ENCODE measurements at regions not wholly inside any gene's neighbourhood (a gene's known extent, or its start where the extent isn't known, plus 50 kb on each side); places are given as distances from the start of the nearest gene placed in this dataset.

GRCh38 chr16:80142940-80143339, 397.9 kb upstream of the DYNLRB2 start:
- Mint-ChIP-seq H3K36me3 (ENCODE audit: low read depth) (no peaks in the 10 kb centered on the region), H3K9me3 (peaks cover 35% of the 10 kb centered on the region), H3K4me3 (no peak overlapping the region), H3K27ac (no peak overlapping the region), H3K27me3 (no peaks in the 10 kb centered on the region), H3K4me1 (ENCODE audit: low read depth) (no peaks in the 10 kb centered on the region)
- intact Hi-C loops (cut with micrococcal nuclease): no loop called here

- H3K4me3 Mint-ChIP-seq: no peak overlapping the region
- no peaks in the 10 kb centered on the region for H3K27me3 Mint-ChIP-seq
- no peak overlapping the region for H3K27ac Mint-ChIP-seq
- H3K4me1 Mint-ChIP-seq (ENCODE audit: low read depth): no peaks in the 10 kb centered on the region
- intact Hi-C loops (cut with micrococcal nuclease): no loop called here
- no peaks in the 10 kb centered on the region for H3K36me3 Mint-ChIP-seq (ENCODE audit: low read depth)
- H3K9me3 Mint-ChIP-seq: peaks cover 35% of the 10 kb centered on the region
Measured at GRCh38 chr16:80142281-80142680, 398.5 kb upstream of the DYNLRB2 start.

DNA sequence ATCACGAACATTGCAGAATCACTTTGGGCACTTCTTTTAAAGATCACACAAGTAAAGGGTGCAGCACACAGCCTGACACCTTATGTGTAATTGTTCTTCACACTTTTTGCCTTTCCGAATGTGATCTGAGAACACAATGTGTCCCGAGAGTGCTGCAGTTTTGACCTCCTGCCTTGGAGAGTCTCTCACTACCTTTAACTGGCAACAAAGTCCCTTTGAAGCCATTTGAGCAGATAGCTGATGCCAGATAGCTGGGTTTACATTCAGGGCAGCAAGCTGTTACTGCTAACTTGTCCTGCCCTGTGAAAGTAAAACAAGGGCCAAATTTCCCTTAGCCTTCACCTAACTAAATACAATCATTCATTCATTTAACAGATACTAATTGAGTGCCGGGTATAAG, 411.0 kb upstream of the DYNLRB2 start:
- intact Hi-C loops (cut with micrococcal nuclease): no loop called here
- no peak overlapping the region for H3K4me3 Mint-ChIP-seq
- H3K4me1 Mint-ChIP-seq (ENCODE audit: low read depth): no peaks in the 10 kb centered on the region
- no peaks in the 10 kb centered on the region for H3K36me3 Mint-ChIP-seq (ENCODE audit: low read depth)
- H3K27ac Mint-ChIP-seq: no peak overlapping the region
- no peaks in the 10 kb centered on the region for H3K9me3 Mint-ChIP-seq
- no peaks in the 10 kb centered on the region for H3K27me3 Mint-ChIP-seq

- intact Hi-C loops (cut with micrococcal nuclease): no loop called here
- Mint-ChIP-seq H3K4me1 (ENCODE audit: low read depth) (no peaks in the 10 kb centered on the region), H3K36me3 (ENCODE audit: low read depth) (no peaks in the 10 kb centered on the region)
Measured at GRCh38 chr16:80125677-80126076, 415.1 kb upstream of the DYNLRB2 start.

GRCh38 chr16:80123189-80123588, 417.6 kb upstream of the DYNLRB2 start:
- Mint-ChIP-seq H3K9me3 (no peaks in the 10 kb centered on the region), H3K4me1 (ENCODE audit: low read depth) (no peaks in the 10 kb centered on the region), H3K27me3 (no peaks in the 10 kb centered on the region), H3K27ac (no peak overlapping the region), H3K36me3 (ENCODE audit: low read depth) (no peaks in the 10 kb centered on the region), H3K4me3 (no peak overlapping the region)
- intact Hi-C loops (cut with micrococcal nuclease): no loop called here

More at GRCh38 chr16:80125677-80126076, 415.1 kb upstream of the DYNLRB2 start:
- no peak overlapping the region for H3K27ac Mint-ChIP-seq
- no peak overlapping the region for H3K4me3 Mint-ChIP-seq
- no peaks in the 10 kb centered on the region for H3K9me3 Mint-ChIP-seq
- no peaks in the 10 kb centered on the region for H3K27me3 Mint-ChIP-seq

- intact Hi-C loops (cut with micrococcal nuclease): no loop called here
- H3K36me3 Mint-ChIP-seq (ENCODE audit: low read depth): no peaks in the 10 kb centered on the region
- no peak overlapping the region for H3K27ac Mint-ChIP-seq
- H3K4me1 Mint-ChIP-seq (ENCODE audit: low read depth): no peaks in the 10 kb centered on the region
- H3K4me3 Mint-ChIP-seq: no peak overlapping the region
- no peaks in the 10 kb centered on the region for H3K27me3 Mint-ChIP-seq
- no peaks in the 10 kb centered on the region for H3K9me3 Mint-ChIP-seq
Measured at GRCh38 chr16:80122115-80122514, 418.7 kb upstream of the DYNLRB2 start.

GRCh38 chr16:80121522-80121909, 419.3 kb upstream of the DYNLRB2 start:
- Mint-ChIP-seq H3K27ac (no peak overlapping the region), H3K27me3 (no peaks in the 10 kb centered on the region), H3K4me3 (no peak overlapping the region)

DNA sequence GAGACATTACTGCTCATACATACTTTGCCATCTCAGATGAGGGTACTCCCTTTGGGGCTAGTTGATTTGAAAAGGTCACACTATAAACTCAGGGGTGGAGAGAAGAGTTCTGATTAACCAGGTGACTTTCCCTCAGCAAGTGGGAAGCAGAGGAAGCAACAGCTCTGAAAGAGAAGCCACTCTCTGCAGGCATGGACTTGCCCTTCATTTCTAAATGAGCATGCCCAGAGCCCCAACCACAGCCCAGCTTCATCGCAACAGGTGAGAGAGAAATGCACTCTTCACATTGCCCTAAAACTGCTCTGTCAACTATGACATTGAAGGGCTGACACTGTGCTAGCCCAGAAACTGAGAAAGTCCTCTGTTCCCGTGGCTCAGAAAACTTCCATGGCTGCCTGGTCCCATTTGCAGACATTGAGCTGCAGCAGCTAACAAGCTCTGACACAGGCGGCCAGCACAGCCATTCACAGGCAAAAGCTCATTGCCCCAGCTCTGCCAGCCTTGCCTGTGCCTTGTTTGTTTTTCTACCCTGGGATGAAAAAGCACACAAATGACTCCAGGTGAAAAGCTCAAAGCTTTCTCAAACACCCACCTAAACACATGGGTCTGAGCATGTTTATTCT, 419.8 kb upstream of the DYNLRB2 start:
- intact Hi-C loops (cut with micrococcal nuclease): no loop called here
- Mint-ChIP-seq H3K4me1 (ENCODE audit: low read depth) (no peaks in the 10 kb centered on the region), H3K27me3 (no peaks in the 10 kb centered on the region), H3K9me3 (no peaks in the 10 kb centered on the region), H3K27ac (no peak overlapping the region), H3K4me3 (no peak overlapping the region), H3K36me3 (ENCODE audit: low read depth) (no peaks in the 10 kb centered on the region)

More at GRCh38 chr16:80121522-80121909, 419.3 kb upstream of the DYNLRB2 start:
- no peaks in the 10 kb centered on the region for H3K4me1 Mint-ChIP-seq (ENCODE audit: low read depth)
- no peaks in the 10 kb centered on the region for H3K36me3 Mint-ChIP-seq (ENCODE audit: low read depth)
- H3K9me3 Mint-ChIP-seq: no peaks in the 10 kb centered on the region
- intact Hi-C loops (cut with micrococcal nuclease): no loop called here

GRCh38 chr16:80117556-80118130, 423.1 kb upstream of the DYNLRB2 start:
- Mint-ChIP-seq H3K27ac (no peak overlapping the region), H3K27me3 (no peaks in the 10 kb centered on the region), H3K4me1 (ENCODE audit: low read depth) (no peaks in the 10 kb centered on the region), H3K4me3 (no peak overlapping the region), H3K36me3 (ENCODE audit: low read depth) (no peaks in the 10 kb centered on the region), H3K9me3 (no peaks in the 10 kb centered on the region)
- intact Hi-C loops (cut with micrococcal nuclease): no loop called here

DNA sequence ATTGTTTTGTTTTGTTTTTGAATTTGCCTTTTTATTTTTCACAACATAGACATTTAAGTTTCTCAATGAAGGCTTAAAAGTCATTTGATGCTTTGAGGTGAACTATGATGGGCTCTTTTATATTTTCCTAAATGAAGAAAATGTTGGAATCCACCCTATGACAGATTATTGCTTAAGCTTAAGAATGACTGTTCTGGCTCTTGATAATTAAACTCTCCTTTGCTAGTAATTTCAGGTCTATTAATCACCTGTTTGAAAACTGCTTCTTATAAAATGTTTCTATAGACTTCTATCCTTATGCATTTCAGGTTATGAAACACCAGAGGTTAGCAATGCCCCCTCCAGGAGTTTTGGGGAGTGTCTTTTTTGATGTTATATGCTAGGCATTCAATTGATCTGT, 424.1 kb upstream of the DYNLRB2 start:
- Mint-ChIP-seq H3K36me3 (ENCODE audit: low read depth) (no peaks in the 10 kb centered on the region), H3K27me3 (no peaks in the 10 kb centered on the region), H3K4me1 (ENCODE audit: low read depth) (no peaks in the 10 kb centered on the region), H3K9me3 (no peaks in the 10 kb centered on the region), H3K4me3 (no peak overlapping the region), H3K27ac (no peak overlapping the region)
- intact Hi-C loops (cut with micrococcal nuclease): no loop called here

DNA sequence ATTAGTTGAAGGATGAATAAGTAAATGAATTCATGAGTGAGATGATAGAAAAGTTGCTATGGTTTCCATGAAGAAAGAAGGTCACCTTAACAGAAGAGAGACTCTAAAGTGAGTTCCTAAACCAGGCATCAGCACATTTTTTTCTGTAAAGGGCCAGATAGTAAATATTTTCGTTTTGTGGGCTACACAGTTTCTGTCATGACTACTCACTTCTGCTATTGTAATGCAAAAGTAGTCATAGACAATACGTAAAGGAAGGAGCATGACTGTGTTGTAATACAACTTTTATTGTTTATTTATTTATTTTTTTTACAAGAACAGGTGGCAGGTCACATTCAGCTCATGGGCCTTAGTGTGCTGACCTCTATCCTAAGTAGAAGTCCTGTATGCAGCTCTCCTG, 426.1 kb upstream of the DYNLRB2 start:
- no peaks in the 10 kb centered on the region for H3K27me3 Mint-ChIP-seq
- no peak overlapping the region for H3K27ac Mint-ChIP-seq
- intact Hi-C loops (cut with micrococcal nuclease): no loop called here
- no peaks in the 10 kb centered on the region for H3K36me3 Mint-ChIP-seq (ENCODE audit: low read depth)
- no peaks in the 10 kb centered on the region for H3K4me1 Mint-ChIP-seq (ENCODE audit: low read depth)
- H3K9me3 Mint-ChIP-seq: no peaks in the 10 kb centered on the region
- H3K4me3 Mint-ChIP-seq: no peak overlapping the region

GRCh38 chr16:80113873-80114574, 426.8 kb upstream of the DYNLRB2 start:
- Mint-ChIP-seq H3K27ac (no peak overlapping the region), H3K9me3 (no peaks in the 10 kb centered on the region), H3K27me3 (no peaks in the 10 kb centered on the region), H3K4me3 (no peak overlapping the region), H3K36me3 (ENCODE audit: low read depth) (no peaks in the 10 kb centered on the region), H3K4me1 (ENCODE audit: low read depth) (no peaks in the 10 kb centered on the region)
- intact Hi-C loops (cut with micrococcal nuclease): no loop called here

- no peak overlapping the region for H3K4me3 Mint-ChIP-seq
- H3K27me3 Mint-ChIP-seq: no peaks in the 10 kb centered on the region
- H3K9me3 Mint-ChIP-seq: no peaks in the 10 kb centered on the region
- H3K27ac Mint-ChIP-seq: no peak overlapping the region
- no peaks in the 10 kb centered on the region for H3K36me3 Mint-ChIP-seq (ENCODE audit: low read depth)
- H3K4me1 Mint-ChIP-seq (ENCODE audit: low read depth): no peaks in the 10 kb centered on the region
- intact Hi-C loops (cut with micrococcal nuclease): no loop called here
Measured at GRCh38 chr16:80109581-80109980, 431.2 kb upstream of the DYNLRB2 start.

GRCh38 chr16:80107900-80108299, 432.9 kb upstream of the DYNLRB2 start:
- Mint-ChIP-seq H3K4me1 (ENCODE audit: low read depth) (no peaks in the 10 kb centered on the region), H3K27ac (no peak overlapping the region), H3K9me3 (no peaks in the 10 kb centered on the region), H3K4me3 (no peak overlapping the region), H3K36me3 (ENCODE audit: low read depth) (no peaks in the 10 kb centered on the region), H3K27me3 (no peaks in the 10 kb centered on the region)
- intact Hi-C loops (cut with micrococcal nuclease): no loop called here

Measured in dendritic cell treated with granulocyte-macrophage colony-stimulating factor and Interleukin-4, amounts not matched to agents 40 ng/mL and 50 ng/mL, for 4 days (primary cell).